Upper lobe of left lung (tissue), 4 donors: ENCODE measurements at regions not wholly inside any gene's neighbourhood (a gene's known extent, or its start where the extent isn't known, plus 50 kb on each side); places are given as distances from the start of the nearest gene placed in this dataset.

Experiments used
- EP300 ChIP-seq, 4 donors: sonication (generic); formaldehyde crosslinking; IDR thresholded peaks; one replicate each; pipeline ENCODE4 v1.5.1; 2017; ENCODE audit warnings: antibody characterized with exemption in 4 of 4, control low read depth in 2 of 4
- POLR2A ChIP-seq, 4 donors: fragments of 450-650 bp; IDR thresholded peaks; one replicate each; pipeline ENCODE4 v1.5.1; 2016 to 2017; ENCODE audit warnings: antibody characterized with exemption in 4 of 4, mild to moderate bottlenecking in 2 of 4
- POLR2AphosphoS5 ChIP-seq, 2 donors: sonication (generic); formaldehyde crosslinking; IDR thresholded peaks; one replicate each; pipeline ENCODE4 v1.5.1; 2017; ENCODE audit warnings: antibody characterized with exemption in 2 of 2
- TF ChIP-seq, protein P1 (sequence below), 6 experiments: fragments of 450-650 bp in 4 of 6; fragments of 200-600 bp in 2 of 6; sonication (generic) in 2 of 6; IDR thresholded peaks; one replicate each; pipeline ENCODE4 v1.5.1; 2016 to 2019; ENCODE audit warnings: antibody characterized with exemption in 6 of 6

DNA sequence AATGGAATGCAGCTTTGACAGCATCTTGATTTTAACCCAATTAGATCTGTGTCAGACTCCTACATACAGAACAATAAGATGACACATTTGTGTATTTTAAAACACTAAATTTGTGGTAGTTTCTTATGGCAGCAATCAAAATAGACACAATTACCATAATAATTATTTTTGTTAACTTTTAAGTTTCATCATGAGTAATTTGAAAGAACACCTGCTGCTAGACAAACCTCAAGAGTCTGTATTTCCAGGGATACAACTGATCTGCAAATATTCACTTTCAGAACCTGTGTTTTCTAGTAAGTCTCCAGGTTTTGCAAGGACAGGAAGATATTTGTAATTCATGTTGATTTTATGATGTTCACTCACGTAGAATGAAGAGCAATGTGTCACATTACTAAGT is 736.8 kb downstream of the DIPK2A start:
- TF ChIP-seq, protein P1, sequence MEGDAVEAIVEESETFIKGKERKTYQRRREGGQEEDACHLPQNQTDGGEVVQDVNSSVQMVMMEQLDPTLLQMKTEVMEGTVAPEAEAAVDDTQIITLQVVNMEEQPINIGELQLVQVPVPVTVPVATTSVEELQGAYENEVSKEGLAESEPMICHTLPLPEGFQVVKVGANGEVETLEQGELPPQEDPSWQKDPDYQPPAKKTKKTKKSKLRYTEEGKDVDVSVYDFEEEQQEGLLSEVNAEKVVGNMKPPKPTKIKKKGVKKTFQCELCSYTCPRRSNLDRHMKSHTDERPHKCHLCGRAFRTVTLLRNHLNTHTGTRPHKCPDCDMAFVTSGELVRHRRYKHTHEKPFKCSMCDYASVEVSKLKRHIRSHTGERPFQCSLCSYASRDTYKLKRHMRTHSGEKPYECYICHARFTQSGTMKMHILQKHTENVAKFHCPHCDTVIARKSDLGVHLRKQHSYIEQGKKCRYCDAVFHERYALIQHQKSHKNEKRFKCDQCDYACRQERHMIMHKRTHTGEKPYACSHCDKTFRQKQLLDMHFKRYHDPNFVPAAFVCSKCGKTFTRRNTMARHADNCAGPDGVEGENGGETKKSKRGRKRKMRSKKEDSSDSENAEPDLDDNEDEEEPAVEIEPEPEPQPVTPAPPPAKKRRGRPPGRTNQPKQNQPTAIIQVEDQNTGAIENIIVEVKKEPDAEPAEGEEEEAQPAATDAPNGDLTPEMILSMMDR (IDR thresholded peaks at IDR 0.05), result no peak
- TF ChIP-seq POLR2A (IDR thresholded peaks at IDR 0.05) (no peak), POLR2AphosphoS5 (IDR thresholded peaks at IDR 0.05) (no peak), EP300 (IDR thresholded peaks at IDR 0.05) (no peak)
